A673 (cell line): ENCODE measurements at regions not wholly inside any gene's neighbourhood (a gene's known extent, or its start where the extent isn't known, plus 50 kb on each side); places are given as distances from the start of the nearest gene placed in this dataset.

Source experiments
- EZH2 ChIP-seq: fragments of 200-600 bp; sonication (generic); IDR thresholded peaks from 2 replicates; pipeline ENCODE4 v1.6.1; 2017; ENCODE audit warnings: borderline replicate concordance, low read depth, mild to moderate bottlenecking, mixed read lengths, antibody characterized with exemption, low read length; ENCODE audit not compliant: poor library complexity, severe bottlenecking
- TF ChIP-seq, protein P1 (sequence below): fragments of 300-800, 200-600 bp; sonication (generic); conservative IDR thresholded peaks from 2 replicates; pipeline ENCODE4 v1.5.1; 2017; ENCODE audit warnings: low read depth, mild to moderate bottlenecking, antibody characterized with exemption, low read length, moderate library complexity, mixed read lengths

DNA sequence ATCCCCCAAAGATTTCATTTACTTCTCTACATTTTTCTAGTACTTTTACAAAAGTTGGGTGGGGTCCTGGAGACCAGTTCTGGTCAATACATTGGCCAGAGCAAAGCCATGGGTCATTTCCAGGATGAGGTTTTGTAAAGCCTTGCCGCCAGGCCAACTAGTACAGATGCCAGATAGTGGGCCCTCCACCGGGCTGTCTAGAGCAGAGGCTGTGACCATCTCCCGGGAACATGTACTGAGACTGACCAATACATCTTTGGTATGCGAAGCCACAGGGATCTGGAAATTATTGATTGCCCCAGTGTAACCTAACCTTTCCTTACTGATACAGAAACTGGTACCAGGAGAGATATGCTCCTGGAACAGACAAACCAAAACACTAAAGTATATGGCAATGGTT, 599.2 kb downstream of the ADCYAP1 start:
- TF ChIP-seq, protein P1, sequence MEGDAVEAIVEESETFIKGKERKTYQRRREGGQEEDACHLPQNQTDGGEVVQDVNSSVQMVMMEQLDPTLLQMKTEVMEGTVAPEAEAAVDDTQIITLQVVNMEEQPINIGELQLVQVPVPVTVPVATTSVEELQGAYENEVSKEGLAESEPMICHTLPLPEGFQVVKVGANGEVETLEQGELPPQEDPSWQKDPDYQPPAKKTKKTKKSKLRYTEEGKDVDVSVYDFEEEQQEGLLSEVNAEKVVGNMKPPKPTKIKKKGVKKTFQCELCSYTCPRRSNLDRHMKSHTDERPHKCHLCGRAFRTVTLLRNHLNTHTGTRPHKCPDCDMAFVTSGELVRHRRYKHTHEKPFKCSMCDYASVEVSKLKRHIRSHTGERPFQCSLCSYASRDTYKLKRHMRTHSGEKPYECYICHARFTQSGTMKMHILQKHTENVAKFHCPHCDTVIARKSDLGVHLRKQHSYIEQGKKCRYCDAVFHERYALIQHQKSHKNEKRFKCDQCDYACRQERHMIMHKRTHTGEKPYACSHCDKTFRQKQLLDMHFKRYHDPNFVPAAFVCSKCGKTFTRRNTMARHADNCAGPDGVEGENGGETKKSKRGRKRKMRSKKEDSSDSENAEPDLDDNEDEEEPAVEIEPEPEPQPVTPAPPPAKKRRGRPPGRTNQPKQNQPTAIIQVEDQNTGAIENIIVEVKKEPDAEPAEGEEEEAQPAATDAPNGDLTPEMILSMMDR, result no peak
- TF ChIP-seq EZH2, result no peak
